K562 (cell line): ENCODE measurements at regions not wholly inside any gene's neighbourhood (a gene's known extent, or its start where the extent isn't known, plus 50 kb on each side); places are given as distances from the start of the nearest gene placed in this dataset.

Experiments
- BRF1 ChIP-seq: IDR thresholded peaks from 3 replicates; pipeline ENCODE4 v1.6.1; 2011; ENCODE audit warnings: borderline replicate concordance, mild to moderate bottlenecking; ENCODE audit not compliant: insufficient read length; ENCODE audit errors: extremely low read depth
- FOXO4 ChIP-seq: fragments of 450-650 bp; formaldehyde crosslinking; IDR thresholded peaks from 2 replicates; pipeline ENCODE4 v1.4.0; 2020; ENCODE audit warnings: mild to moderate bottlenecking, moderate library complexity
- JUN ChIP-seq, 2 experiments: sonication (generic) in 1 of 2; formaldehyde crosslinking in 1 of 2; IDR thresholded peaks; 2 replicates each; pipeline versions ENCODE4 v1.6.1 to v1.8.0; 2012 to 2022; ENCODE audit warnings: borderline replicate concordance in 2 of 2, mild to moderate bottlenecking in 2 of 2, improper control_type of control experiment in 1 of 2, low read depth in 1 of 2, low read length in 1 of 2, missing genetic modification reagents in 1 of 2
- KDM1A ChIP-seq, 2 experiments: fragments of 450-650 bp; IDR thresholded peaks; 2 replicates each; pipeline ENCODE4 v1.6.1; 2016; ENCODE audit warnings: mild to moderate bottlenecking in 2 of 2
- REST ChIP-seq, 2 experiments: fragments of 450-650 bp; formaldehyde crosslinking in 1 of 2; IDR thresholded peaks; 2 replicates each; pipeline versions ENCODE4 v1.4.0 to v1.6.1; 2014 to 2020; ENCODE audit warnings: mild to moderate bottlenecking in 2 of 2, borderline replicate concordance in 1 of 2, low read depth in 1 of 2

GRCh38 chrX:37946197-37946596 lies 60.2 kb upstream of the SYTL5 start:
- no peak for TF ChIP-seq JUN (IDR thresholded peaks at IDR 0.05; ENCODE audit: borderline replicate concordance, low read depth, low read length)
- no peak for TF ChIP-seq JUN (CRISPR knock-in tag; IDR thresholded peaks at IDR 0.05; ENCODE audit: borderline replicate concordance)
- TF ChIP-seq KDM1A (IDR thresholded peaks at IDR 0.05) = no peak
- TF ChIP-seq REST (IDR thresholded peaks at IDR 0.05; ENCODE audit: borderline replicate concordance) = no peak
- TF ChIP-seq REST (CRISPR knock-in tag; IDR thresholded peaks at IDR 0.05; ENCODE audit: low read depth) = no peak
- TF ChIP-seq BRF1 = no peak
- no peak for TF ChIP-seq FOXO4 (CRISPR knock-in tag)
